Peyer's patch (tissue), 4 donors: ENCODE measurements at regions not wholly inside any gene's neighbourhood (a gene's known extent, or its start where the extent isn't known, plus 50 kb on each side); places are given as distances from the start of the nearest gene placed in this dataset.

Experiments used
- DNase-seq, 3 donors: peaks; one replicate each; pipeline ENCODE4 v3.0.0-alpha.2; 2017 to 2019
- H3K27ac ChIP-seq, 4 donors: fragments of 200-600 bp; sonication (generic); one replicate each; pipeline ENCODE4 v1.5.1; 2016 to 2019
- H3K27me3 ChIP-seq, 2 donors: fragments of 200-600 bp; sonication (generic); one replicate each; pipeline ENCODE4 v1.5.1; 2019
- H3K36me3 ChIP-seq, 3 donors: fragments of 200-600 bp; sonication (generic); one replicate each; pipeline ENCODE4 v1.5.1; 2016 to 2019
- H3K4me1 ChIP-seq, 4 donors: fragments of 200-600 bp; sonication (generic); one replicate each; pipeline ENCODE4 v1.5.1; 2016 to 2019
- H3K4me3 ChIP-seq, 4 donors: fragments of 200-600 bp; sonication (generic); 1 replicate in 3 of 4; 2 replicates in 1 of 4; pipeline ENCODE4 v1.5.1; 2016 to 2019; ENCODE audit warnings: mild to moderate bottlenecking in 1 of 4
- H3K9me3 ChIP-seq, 4 donors: fragments of 200-600 bp; sonication (generic); one replicate each; pipeline ENCODE4 v1.5.1; 2016 to 2019; ENCODE audit warnings: mild to moderate bottlenecking in 1 of 4
- POLR2A ChIP-seq, 2 donors: fragments of 450-650 bp; IDR thresholded peaks; one replicate each; pipeline ENCODE4 v1.5.1; 2017; ENCODE audit warnings: antibody characterized with exemption in 2 of 2, mild to moderate bottlenecking in 2 of 2, moderate library complexity in 2 of 2
- TF ChIP-seq, protein P1 (sequence below), 6 experiments: fragments of 450-650 bp in 4 of 6; fragments of 200-600 bp in 2 of 6; sonication (generic) in 1 of 6; IDR thresholded peaks; one replicate each; pipeline ENCODE4 v1.5.1; 2017 to 2019; ENCODE audit warnings: antibody characterized with exemption in 6 of 6, mild to moderate bottlenecking in 3 of 6, moderate library complexity in 1 of 6

DNA sequence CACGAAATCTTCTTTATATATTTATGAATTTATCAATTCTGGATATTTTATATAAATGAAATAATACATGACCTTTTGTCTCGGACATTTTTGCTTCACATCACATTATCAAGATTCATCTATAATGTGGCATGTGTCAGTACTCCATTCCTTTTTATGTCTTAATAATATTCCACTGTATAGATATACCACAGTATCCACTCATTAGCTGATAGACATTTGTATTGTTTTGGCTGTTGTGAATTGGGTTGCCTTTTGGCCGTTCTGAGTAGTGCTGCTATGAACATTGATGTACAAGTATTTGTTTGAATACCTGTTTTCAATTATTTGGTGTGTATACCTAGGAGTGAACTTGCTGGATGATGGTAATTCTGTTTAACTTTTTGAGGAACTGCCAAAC, 323.8 kb upstream of the CA10 start:
- Histone ChIP-seq H3K27me3 (no peaks in the 10 kb centered on the region), H3K36me3 (no peaks in the 10 kb centered on the region), H3K9me3 (no peaks in the 10 kb centered on the region), H3K4me3 (no peak overlapping the region), H3K4me1 (no peaks in the 10 kb centered on the region), H3K27ac (no peak overlapping the region)
- TF ChIP-seq POLR2A (IDR thresholded peaks at IDR 0.05), result no peak
- TF ChIP-seq, protein P1, sequence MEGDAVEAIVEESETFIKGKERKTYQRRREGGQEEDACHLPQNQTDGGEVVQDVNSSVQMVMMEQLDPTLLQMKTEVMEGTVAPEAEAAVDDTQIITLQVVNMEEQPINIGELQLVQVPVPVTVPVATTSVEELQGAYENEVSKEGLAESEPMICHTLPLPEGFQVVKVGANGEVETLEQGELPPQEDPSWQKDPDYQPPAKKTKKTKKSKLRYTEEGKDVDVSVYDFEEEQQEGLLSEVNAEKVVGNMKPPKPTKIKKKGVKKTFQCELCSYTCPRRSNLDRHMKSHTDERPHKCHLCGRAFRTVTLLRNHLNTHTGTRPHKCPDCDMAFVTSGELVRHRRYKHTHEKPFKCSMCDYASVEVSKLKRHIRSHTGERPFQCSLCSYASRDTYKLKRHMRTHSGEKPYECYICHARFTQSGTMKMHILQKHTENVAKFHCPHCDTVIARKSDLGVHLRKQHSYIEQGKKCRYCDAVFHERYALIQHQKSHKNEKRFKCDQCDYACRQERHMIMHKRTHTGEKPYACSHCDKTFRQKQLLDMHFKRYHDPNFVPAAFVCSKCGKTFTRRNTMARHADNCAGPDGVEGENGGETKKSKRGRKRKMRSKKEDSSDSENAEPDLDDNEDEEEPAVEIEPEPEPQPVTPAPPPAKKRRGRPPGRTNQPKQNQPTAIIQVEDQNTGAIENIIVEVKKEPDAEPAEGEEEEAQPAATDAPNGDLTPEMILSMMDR (IDR thresholded peaks at IDR 0.05), result no peak
- no peak for DNase-seq

DNA sequence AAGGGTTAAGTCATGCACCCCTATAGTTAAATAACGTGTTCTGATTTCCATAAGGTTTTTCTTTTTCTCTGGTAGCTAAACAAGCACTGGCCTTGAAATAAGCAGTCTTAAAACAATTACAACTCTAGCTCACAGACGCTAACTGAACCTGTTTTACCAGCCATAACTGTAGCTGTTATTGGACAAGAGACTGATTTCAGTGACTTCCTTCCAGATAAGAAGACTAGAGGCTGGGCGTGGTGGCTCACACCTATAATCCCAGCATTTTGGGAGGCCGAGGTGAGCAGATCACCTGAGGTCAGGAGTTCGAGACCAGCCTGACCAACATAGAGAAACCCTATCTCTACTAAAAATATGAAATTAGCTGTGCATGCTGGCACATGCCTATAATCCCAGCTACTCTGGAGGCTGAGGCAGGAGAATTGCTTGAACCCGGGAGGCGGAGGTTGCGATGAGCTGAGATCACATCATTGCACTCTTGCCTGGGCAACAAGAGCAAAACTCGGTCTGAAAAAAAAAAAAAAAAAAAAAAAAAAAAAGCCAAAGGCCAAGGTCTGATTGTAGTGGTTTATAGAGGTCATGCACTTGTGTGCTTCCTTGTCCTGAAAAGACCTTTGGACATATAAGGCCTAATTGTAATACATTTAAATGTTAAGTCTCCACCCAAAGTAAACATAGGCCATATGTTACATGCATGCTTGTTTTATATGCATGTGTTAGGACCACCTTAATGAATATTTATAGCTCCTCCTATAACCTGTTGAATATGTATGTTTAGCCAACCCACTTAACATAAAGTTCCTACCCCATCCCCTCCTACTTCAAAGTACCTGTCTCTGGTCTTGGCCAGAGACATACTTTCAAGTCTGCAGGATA, 319.5 kb upstream of the CA10 start:
- Histone ChIP-seq H3K4me1 (no peaks in the 10 kb centered on the region), H3K9me3 (no peaks in the 10 kb centered on the region), H3K4me3 (no peak overlapping the region), H3K36me3 (no peaks in the 10 kb centered on the region), H3K27me3 (no peaks in the 10 kb centered on the region), H3K27ac (no peak overlapping the region)
- no peak for TF ChIP-seq POLR2A (IDR thresholded peaks at IDR 0.05)
- TF ChIP-seq, protein P1 (IDR thresholded peaks at IDR 0.05), result no peak
- DNase-seq, result no peak

DNA sequence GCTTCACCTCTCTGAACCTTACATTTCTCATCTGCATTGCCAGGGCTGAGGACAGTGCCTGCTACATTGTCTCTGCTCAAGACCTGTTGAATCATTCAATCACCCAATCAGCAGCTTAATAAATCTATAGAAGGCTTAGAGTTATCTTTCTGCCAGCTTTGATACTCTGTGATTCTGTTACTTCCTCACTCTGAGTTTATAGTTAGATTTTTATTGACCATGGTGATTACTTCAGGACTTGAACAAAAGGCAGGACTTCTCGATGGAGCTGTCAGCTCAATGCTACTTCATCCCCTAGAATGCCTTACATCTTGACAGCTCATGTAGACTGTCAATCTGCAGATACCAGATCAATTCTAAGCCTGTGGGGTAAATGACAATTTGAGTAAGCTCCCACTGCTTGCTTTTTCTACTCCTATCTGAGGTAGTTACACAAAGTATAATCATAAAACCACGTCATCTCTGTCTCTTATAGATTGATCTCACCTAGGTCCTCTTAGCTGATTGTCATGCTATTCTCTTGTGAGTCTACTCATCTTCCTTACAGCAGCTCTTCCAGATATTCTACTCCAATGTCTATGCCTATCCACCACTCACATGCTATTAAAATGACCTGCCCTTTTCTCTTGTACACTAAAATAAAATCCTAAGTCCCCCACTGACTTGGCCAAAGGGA, 318.3 kb upstream of the CA10 start:
- no peak for TF ChIP-seq POLR2A (IDR thresholded peaks at IDR 0.05)
- TF ChIP-seq, protein P1 (IDR thresholded peaks at IDR 0.05), result no peak
- Histone ChIP-seq H3K27ac (no peak overlapping the region), H3K9me3 (no peaks in the 10 kb centered on the region), H3K36me3 (no peaks in the 10 kb centered on the region), H3K4me3 (no peak overlapping the region), H3K4me1 (no peaks in the 10 kb centered on the region), H3K27me3 (no peaks in the 10 kb centered on the region)
- DNase-seq, result no peak

DNA sequence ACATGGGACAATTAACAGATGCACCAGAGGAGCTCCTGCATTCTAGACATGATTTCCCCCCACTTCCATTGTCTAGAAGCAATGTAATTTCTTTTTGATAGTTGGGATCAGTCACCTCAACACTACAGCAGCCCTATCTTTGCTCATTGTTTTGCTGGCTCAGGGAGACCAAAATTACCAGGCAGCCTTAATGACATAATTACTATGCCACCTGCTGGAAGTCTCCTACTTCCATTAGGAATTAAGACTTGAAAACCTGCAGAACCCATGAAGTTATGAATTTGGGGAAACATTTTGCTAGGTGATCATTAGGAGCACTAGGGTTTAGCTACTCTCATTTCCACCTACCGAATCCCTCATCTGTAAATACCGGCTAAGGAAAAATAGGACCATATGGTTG, 312.0 kb upstream of the CA10 start:
- Histone ChIP-seq H3K27ac (no peak overlapping the region), H3K36me3 (no peaks in the 10 kb centered on the region), H3K27me3 (no peaks in the 10 kb centered on the region), H3K4me1 (no peaks in the 10 kb centered on the region), H3K4me3 (no peak overlapping the region), H3K9me3 (no peaks in the 10 kb centered on the region)
- no peak for DNase-seq
- TF ChIP-seq, protein P1 (IDR thresholded peaks at IDR 0.05), result no peak
- no peak for TF ChIP-seq POLR2A (IDR thresholded peaks at IDR 0.05)

DNA sequence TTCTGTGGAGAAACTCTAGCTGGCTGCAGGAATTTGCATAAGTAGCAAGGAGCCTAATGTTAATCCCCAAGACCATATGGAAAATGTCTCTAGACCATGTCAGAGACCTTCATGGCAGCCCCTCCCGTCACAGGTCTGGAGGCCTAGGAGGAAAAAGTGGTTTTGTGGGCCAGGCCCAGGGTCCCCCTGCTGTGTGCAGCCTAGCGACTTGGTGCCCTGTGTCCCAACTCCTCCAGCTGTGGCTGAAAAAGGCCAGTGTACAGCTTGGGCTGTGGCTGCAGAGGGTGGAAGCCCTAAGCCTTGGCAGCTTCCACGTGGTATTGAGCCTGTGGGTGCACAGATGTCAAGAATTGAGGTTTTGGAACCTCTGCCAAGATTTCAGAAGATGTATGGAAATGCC, 306.9 kb upstream of the CA10 start:
- TF ChIP-seq, protein P1 (IDR thresholded peaks at IDR 0.05), result no peak
- no peak for TF ChIP-seq POLR2A (IDR thresholded peaks at IDR 0.05)

More for the DNA sequence above, 306.9 kb upstream of the CA10 start:
- H3K4me1 ChIP-seq, result no peaks in the 10 kb centered on the region
- H3K27ac ChIP-seq, result no peak overlapping the region
- no peaks in the 10 kb centered on the region for H3K27me3 ChIP-seq
- H3K4me3 ChIP-seq, result no peak overlapping the region
- no peaks in the 10 kb centered on the region for H3K36me3 ChIP-seq
- DNase-seq, result no peak
- no peaks in the 10 kb centered on the region for H3K9me3 ChIP-seq
